Body of pancreas (tissue), 4 donors: ENCODE measurements at regions not wholly inside any gene's neighbourhood (a gene's known extent, or its start where the extent isn't known, plus 50 kb on each side); places are given as distances from the start of the nearest gene placed in this dataset.

Experiments used
- POLR2A ChIP-seq, 3 donors: fragments of 450-650 bp; IDR thresholded peaks; one replicate each; pipeline ENCODE4 v1.6.1; 2016; ENCODE audit warnings: antibody characterized with exemption in 3 of 3, mild to moderate bottlenecking in 2 of 3
- TF ChIP-seq, protein P1 (sequence below), 7 experiments: fragments of 450-650 bp in 4 of 7; fragments of 200-600 bp in 3 of 7; sonication (generic) in 3 of 7; IDR thresholded peaks; one replicate each; pipeline ENCODE4 v1.5.1; 2016 to 2019; ENCODE audit warnings: antibody characterized with exemption in 7 of 7

DNA sequence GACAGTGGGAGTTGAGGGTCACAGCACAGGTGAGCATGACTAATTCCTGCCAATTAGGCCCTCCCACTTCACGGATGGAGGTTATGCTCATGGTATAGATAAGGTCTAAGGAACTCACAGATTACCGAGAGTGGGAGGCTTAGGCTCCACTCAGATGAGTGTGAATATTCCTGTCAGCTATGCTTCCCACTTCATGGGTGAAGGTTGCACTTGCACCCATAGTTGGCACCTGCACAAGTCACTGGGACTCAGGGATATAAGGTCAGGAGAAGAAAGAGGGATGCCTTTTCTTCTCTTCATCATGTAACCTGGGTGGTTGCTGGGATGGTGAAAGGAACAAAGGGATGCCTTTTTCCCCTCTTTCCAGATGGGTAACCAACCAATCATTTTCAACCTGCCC is 264.9 kb upstream of the TNC start:
- TF ChIP-seq, protein P1, sequence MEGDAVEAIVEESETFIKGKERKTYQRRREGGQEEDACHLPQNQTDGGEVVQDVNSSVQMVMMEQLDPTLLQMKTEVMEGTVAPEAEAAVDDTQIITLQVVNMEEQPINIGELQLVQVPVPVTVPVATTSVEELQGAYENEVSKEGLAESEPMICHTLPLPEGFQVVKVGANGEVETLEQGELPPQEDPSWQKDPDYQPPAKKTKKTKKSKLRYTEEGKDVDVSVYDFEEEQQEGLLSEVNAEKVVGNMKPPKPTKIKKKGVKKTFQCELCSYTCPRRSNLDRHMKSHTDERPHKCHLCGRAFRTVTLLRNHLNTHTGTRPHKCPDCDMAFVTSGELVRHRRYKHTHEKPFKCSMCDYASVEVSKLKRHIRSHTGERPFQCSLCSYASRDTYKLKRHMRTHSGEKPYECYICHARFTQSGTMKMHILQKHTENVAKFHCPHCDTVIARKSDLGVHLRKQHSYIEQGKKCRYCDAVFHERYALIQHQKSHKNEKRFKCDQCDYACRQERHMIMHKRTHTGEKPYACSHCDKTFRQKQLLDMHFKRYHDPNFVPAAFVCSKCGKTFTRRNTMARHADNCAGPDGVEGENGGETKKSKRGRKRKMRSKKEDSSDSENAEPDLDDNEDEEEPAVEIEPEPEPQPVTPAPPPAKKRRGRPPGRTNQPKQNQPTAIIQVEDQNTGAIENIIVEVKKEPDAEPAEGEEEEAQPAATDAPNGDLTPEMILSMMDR (IDR thresholded peaks at IDR 0.05): no peak
- TF ChIP-seq POLR2A (IDR thresholded peaks at IDR 0.05): no peak
